B cell (primary cell): ENCODE measurements at regions not wholly inside any gene's neighbourhood (a gene's known extent, or its start where the extent isn't known, plus 50 kb on each side); places are given as distances from the start of the nearest gene placed in this dataset.

Source experiments
- ATAC-seq: fragments of 200-7000 bp; cut with Tn5 transposase; one replicate; pipeline ENCODE4 v1.10.0; 2021; ENCODE audit warnings: low read depth, mild to moderate bottlenecking, moderate number of reproducible peaks, moderate library complexity
- CTCF ChIA-PET: fragments of 350-600 bp; sonication (Branson Sonifier 250); formaldehyde crosslinking; loops from one replicate; lab custom pipeline; 2021; ENCODE audit warnings: antibody characterized with exemption, inconsistent platforms; lab: Charles Lee
- POLR2A ChIA-PET: fragments of 350-600 bp; sonication (Branson Sonifier 250); formaldehyde crosslinking; loops from one replicate; lab custom pipeline; 2021; ENCODE audit warnings: antibody characterized with exemption; lab: Charles Lee
- DNase-seq: peaks from one replicate; pipeline ENCODE4 v3.0.0; 2013
- H2AFZ ChIP-seq: 2 replicates; pipeline ENCODE4 v1.6.1; 2012; ENCODE audit warnings: mild to moderate bottlenecking, low read depth, low read length; ENCODE audit not compliant: insufficient read depth, poor library complexity, severe bottlenecking
- H3K27ac ChIP-seq, 2 donors: 1 replicate in 1 of 2; 2 replicates in 1 of 2; pipeline ENCODE4 v1.5.1; 2012 to 2013; ENCODE audit warnings: low read length in 2 of 2, mild to moderate bottlenecking in 2 of 2, moderate library complexity in 1 of 2
- H3K27me3 ChIP-seq, 4 experiments: fragments of 200-600 bp in 1 of 4; sonication (generic) in 1 of 4; replicated peaks in 1 of 4; 1 replicate in 2 of 4; 2 replicates in 2 of 4; pipeline versions ENCODE4 v1.6.1 to v1.7.0; 2013 to 2016; ENCODE audit warnings: low read length in 3 of 4, mild to moderate bottlenecking in 2 of 4, mixed read lengths in 1 of 4, moderate library complexity in 1 of 4; ENCODE audit not compliant: insufficient read depth in 4 of 4, control insufficient read depth in 3 of 4; ENCODE audit errors: control extremely low read depth in 1 of 4
- H3K36me3 ChIP-seq, 2 experiments: replicated peaks in 1 of 2; 1 replicate in 1 of 2; 2 replicates in 1 of 2; pipeline versions ENCODE4 v1.6.1 to v1.7.1; 2013; ENCODE audit warnings: low read length in 1 of 2; ENCODE audit not compliant: insufficient read depth in 2 of 2, control insufficient read depth in 1 of 2; ENCODE audit errors: control extremely low read depth in 1 of 2, extremely low read depth in 1 of 2
- H3K4me1 ChIP-seq, 2 donors: fragments of 200-600 bp in 1 of 2; sonication (generic) in 1 of 2; 1 replicate in 1 of 2; 2 replicates in 1 of 2; pipeline versions ENCODE4 v1.5.1 to v1.6.1; 2013 to 2017; ENCODE audit warnings: low read length in 2 of 2; ENCODE audit not compliant: control insufficient read depth in 2 of 2, insufficient read depth in 2 of 2
- H3K4me2 ChIP-seq: replicated peaks from 2 replicates; pipeline ENCODE3; 2012; ENCODE audit warnings: mild to moderate bottlenecking, low read depth, low read length; ENCODE audit not compliant: poor library complexity, severe bottlenecking
- H3K4me3 ChIP-seq, 5 experiments: fragments of 200-600 bp in 1 of 5; sonication (generic) in 1 of 5; 1 replicate in 3 of 5; 2 replicates in 2 of 5; pipeline versions ENCODE4 v1.5.1 to v1.7.0; 2011 to 2016; ENCODE audit warnings: low read length in 4 of 5, mild to moderate bottlenecking in 4 of 5, low read depth in 2 of 5, control low read depth in 1 of 5, moderate library complexity in 1 of 5; ENCODE audit not compliant: insufficient read depth in 1 of 5; ENCODE audit errors: control extremely low read depth in 1 of 5, extremely low read depth in 1 of 5
- H3K79me2 ChIP-seq: fragments of 200-600 bp; sonication (generic); one replicate; pipeline ENCODE4 v1.6.0; 2016; ENCODE audit warnings: low read length; ENCODE audit not compliant: control insufficient read depth, insufficient read depth
- H3K9ac ChIP-seq: fragments of 200-600 bp; sonication (generic); 2 replicates; pipeline ENCODE4 v1.6.1; 2017; ENCODE audit warnings: mild to moderate bottlenecking, low read length, moderate library complexity
- H3K9me3 ChIP-seq, 3 donors: one replicate each; pipeline versions ENCODE4 v1.6.1 to v1.7.1; 2013; ENCODE audit warnings: low read length in 2 of 3; ENCODE audit not compliant: control insufficient read depth in 2 of 3, insufficient read depth in 1 of 3; ENCODE audit errors: control extremely low read depth in 1 of 3
- H4K20me1 ChIP-seq: 2 replicates; pipeline ENCODE4 v1.6.0; 2012; ENCODE audit warnings: mild to moderate bottlenecking, low read length; ENCODE audit not compliant: insufficient read depth, control insufficient read depth, poor library complexity, severe bottlenecking
- H3K27ac Mint-ChIP-seq: one replicate; pipeline ENCODE4 v1.8.0; 2021; ENCODE audit warnings: mixed read lengths
- H3K27me3 Mint-ChIP-seq: one replicate; pipeline ENCODE4 v1.8.0; 2021; ENCODE audit warnings: mixed read lengths
- H3K4me1 Mint-ChIP-seq: one replicate; pipeline ENCODE4 v1.8.0; 2021; ENCODE audit warnings: mixed read lengths
- H3K4me3 Mint-ChIP-seq: one replicate; pipeline ENCODE4 v1.8.0; 2021; ENCODE audit warnings: mixed read lengths
- H3K9me3 Mint-ChIP-seq: one replicate; pipeline ENCODE4 v1.8.0; 2022; ENCODE audit warnings: mixed read lengths; ENCODE audit not compliant: insufficient read depth
- EZH2 ChIP-seq: IDR thresholded peaks from 2 replicates; pipeline ENCODE4 v1.6.1; 2012; ENCODE audit warnings: borderline replicate concordance, low read depth, mild to moderate bottlenecking, moderate library complexity, low read length; ENCODE audit not compliant: insufficient read depth, poor library complexity, severe bottlenecking
- WGBS: methylation state at CpG from one replicate; pipeline ENCODE4 v1.1.5; 2013; ENCODE audit warnings: missing lambda C conversion rate; ENCODE audit not compliant: insufficient coverage; 5-methylcytosine and 5-hydroxymethylcytosine counted together
- intact Hi-C: fragments of 100-400 bp; cut with micrococcal nuclease; formaldehyde crosslinking; loops from one replicate; pipeline ENCODE4 v1.10.0; 2022
- TF ChIP-seq, protein P1 (sequence below): fragments of 200-600 bp; IDR thresholded peaks from one replicate; pipeline ENCODE4 v1.8.0; 2022; ENCODE audit warnings: antibody characterized with exemption, mild to moderate bottlenecking

DNA sequence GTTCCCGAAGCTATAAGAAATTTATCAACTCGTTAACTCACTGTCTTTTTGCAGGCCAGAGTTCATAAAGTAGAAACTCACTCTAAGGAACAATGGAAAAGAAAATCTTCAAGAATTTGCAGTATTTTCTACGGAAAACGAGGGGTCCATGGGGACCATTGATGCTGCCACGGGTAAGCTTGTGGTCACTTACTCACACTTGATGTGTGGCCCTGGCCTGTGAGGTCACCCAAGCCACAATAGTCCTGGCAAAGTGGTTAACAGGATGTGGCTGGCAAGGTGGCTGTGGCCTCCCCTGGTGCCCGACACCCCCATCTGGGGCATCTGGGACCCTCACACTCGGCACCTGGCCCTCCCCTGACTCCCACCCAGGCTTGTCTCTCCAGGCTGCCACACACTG, 123.4 kb downstream of the C6orf118 start:
- Histone ChIP-seq H3K9me3 (peaks cover 0 to 19% (median 0%) of the 10 kb centered on the region in 3 donors), H3K4me2 (no peak overlapping the region), H3K79me2 (no peaks in the 10 kb centered on the region), H3K27ac (no peak overlapping the region), H3K27me3 (no peaks in the 10 kb centered on the region), H2AFZ (no peak overlapping the region), H3K9ac (no peak overlapping the region), H3K36me3 (no peaks in the 10 kb centered on the region), H3K4me3 (no peak overlapping the region), H3K4me1 (no peaks in the 10 kb centered on the region), H4K20me1 (no peaks in the 10 kb centered on the region)
- TF ChIP-seq, protein P1, sequence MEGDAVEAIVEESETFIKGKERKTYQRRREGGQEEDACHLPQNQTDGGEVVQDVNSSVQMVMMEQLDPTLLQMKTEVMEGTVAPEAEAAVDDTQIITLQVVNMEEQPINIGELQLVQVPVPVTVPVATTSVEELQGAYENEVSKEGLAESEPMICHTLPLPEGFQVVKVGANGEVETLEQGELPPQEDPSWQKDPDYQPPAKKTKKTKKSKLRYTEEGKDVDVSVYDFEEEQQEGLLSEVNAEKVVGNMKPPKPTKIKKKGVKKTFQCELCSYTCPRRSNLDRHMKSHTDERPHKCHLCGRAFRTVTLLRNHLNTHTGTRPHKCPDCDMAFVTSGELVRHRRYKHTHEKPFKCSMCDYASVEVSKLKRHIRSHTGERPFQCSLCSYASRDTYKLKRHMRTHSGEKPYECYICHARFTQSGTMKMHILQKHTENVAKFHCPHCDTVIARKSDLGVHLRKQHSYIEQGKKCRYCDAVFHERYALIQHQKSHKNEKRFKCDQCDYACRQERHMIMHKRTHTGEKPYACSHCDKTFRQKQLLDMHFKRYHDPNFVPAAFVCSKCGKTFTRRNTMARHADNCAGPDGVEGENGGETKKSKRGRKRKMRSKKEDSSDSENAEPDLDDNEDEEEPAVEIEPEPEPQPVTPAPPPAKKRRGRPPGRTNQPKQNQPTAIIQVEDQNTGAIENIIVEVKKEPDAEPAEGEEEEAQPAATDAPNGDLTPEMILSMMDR: no peak
- no peak for TF ChIP-seq EZH2
- POLR2A ChIA-PET: no interaction called here
- intact Hi-C loops: no loop called here
- 71% methylated on average over 5 of the region's 7 CpGs for WGBS
- Mint-ChIP-seq H3K9me3 (peaks cover 8% of the 10 kb centered on the region), H3K27me3 (no peaks in the 10 kb centered on the region), H3K4me1 (no peaks in the 10 kb centered on the region), H3K4me3 (no peak overlapping the region), H3K27ac (no peak overlapping the region)
- CTCF ChIA-PET: no interaction called here
- ATAC-seq (no peak), DNase-seq (no peak)

DNA sequence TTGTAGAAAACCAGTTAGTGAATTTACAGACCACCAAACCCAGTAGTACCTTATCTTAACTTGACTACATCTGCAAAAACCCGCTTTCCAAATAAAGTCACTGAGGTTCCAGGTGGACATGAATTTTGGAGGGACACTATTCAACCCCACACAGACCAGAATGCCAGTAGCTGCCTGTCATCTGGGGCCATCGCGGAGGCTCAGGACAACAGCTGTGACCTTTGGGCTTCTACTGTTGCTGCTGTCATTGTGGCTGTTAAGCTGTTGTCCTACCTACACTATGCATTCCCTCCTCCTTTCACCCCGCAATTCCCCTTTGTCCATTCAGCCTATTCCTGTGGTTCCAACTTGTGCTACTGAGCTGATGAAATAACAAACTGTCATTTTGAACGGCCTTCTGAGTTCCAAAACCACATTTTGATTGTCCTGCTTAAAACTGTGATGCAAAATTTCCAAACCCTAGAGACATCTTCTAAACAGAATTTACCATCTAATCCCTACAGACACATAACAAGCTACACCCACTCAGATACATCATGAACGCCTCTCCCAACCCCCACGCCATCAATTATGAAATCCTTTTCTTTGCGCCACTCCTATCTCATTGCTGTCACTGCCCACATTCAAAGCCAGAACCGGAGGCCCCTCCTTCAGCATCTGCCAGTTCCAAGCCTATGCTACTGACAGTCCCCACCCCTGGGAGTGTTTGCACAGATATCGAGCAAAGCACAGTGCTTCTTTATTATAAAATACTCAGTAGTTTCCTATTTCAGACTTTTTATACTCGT, 125.0 kb downstream of the C6orf118 start:
- Histone ChIP-seq H3K4me2 (no peak overlapping the region), H4K20me1 (no peaks in the 10 kb centered on the region), H3K9me3 (peaks cover 0 to 19% (median 0%) of the 10 kb centered on the region in 3 donors), H3K79me2 (no peaks in the 10 kb centered on the region), H3K36me3 (no peaks in the 10 kb centered on the region), H3K9ac (no peak overlapping the region), H3K4me1 (no peaks in the 10 kb centered on the region), H3K4me3 (no peak overlapping the region), H3K27me3 (no peaks in the 10 kb centered on the region), H3K27ac (no peak overlapping the region), H2AFZ (no peak overlapping the region)
- CTCF ChIA-PET: no interaction called here
- WGBS: 75% methylated on average over 9 of the region's 11 CpGs
- no peaks in the 10 kb centered on the region for H3K27me3 Mint-ChIP-seq
- TF ChIP-seq, protein P1: no peak
- TF ChIP-seq EZH2: no peak
- DNase-seq (no peak), ATAC-seq (no peak)
- H3K4me3 Mint-ChIP-seq: no peak overlapping the region
- intact Hi-C loops: no loop called here
- no peak overlapping the region for H3K27ac Mint-ChIP-seq
- no peaks in the 10 kb centered on the region for H3K4me1 Mint-ChIP-seq
- POLR2A ChIA-PET: no interaction called here
- peaks cover 5% of the 10 kb centered on the region for H3K9me3 Mint-ChIP-seq
